SK-N-SH treated with all-trans-retinoic acid at 6 μM for 48 hours (cell line): ENCODE measurements at regions not wholly inside any gene's neighbourhood (a gene's known extent, or its start where the extent isn't known, plus 50 kb on each side); places are given as distances from the start of the nearest gene placed in this dataset.

Experiments used
- ATAC-seq: fragments of 200-7000 bp; cut with Tn5 transposase; 3 replicates; pipeline ENCODE4 v1.9.1; 2020; ENCODE audit warnings: mild to moderate bottlenecking, moderate library complexity
- ARNTL ChIP-seq: fragments of 450-650 bp; formaldehyde crosslinking; IDR thresholded peaks from 2 replicates; pipeline ENCODE4 v1.5.0; 2020; ENCODE audit warnings: low read depth, mild to moderate bottlenecking, moderate library complexity, borderline replicate concordance
- CSDC2 ChIP-seq: fragments of 250-450 bp; sonication (Bioruptor Pico); IDR thresholded peaks from 2 replicates; pipeline ENCODE4 v1.5.0; 2020; ENCODE audit warnings: mild to moderate bottlenecking, moderate library complexity
- ISL1 ChIP-seq: fragments of 250-450 bp; sonication (Bioruptor Pico); IDR thresholded peaks from 2 replicates; pipeline ENCODE4 v2.1.2; 2022; ENCODE audit warnings: mild to moderate bottlenecking, moderate library complexity
- OSR1 ChIP-seq: fragments of 250-450 bp; sonication (Bioruptor Pico); IDR thresholded peaks from 2 replicates; pipeline ENCODE4 v1.8.0; 2022; ENCODE audit warnings: moderate library complexity, mild to moderate bottlenecking, inconsistent platforms
- PPARA ChIP-seq: fragments of 250-450 bp; sonication (Bioruptor Pico); IDR thresholded peaks from 2 replicates; pipeline ENCODE4 v1.5.0; 2020; ENCODE audit warnings: mild to moderate bottlenecking, borderline replicate concordance
- SNAI2 ChIP-seq: fragments of 250-450 bp; sonication (Bioruptor Pico); IDR thresholded peaks from 2 replicates; pipeline ENCODE4 v1.5.0; 2020; ENCODE audit warnings: mild to moderate bottlenecking, moderate library complexity
- TOX ChIP-seq: fragments of 250-450 bp; sonication (Bioruptor Pico); IDR thresholded peaks from 2 replicates; pipeline ENCODE4 v1.8.0; 2021; ENCODE audit warnings: mild to moderate bottlenecking, moderate library complexity, borderline replicate concordance
- ZC3H10 ChIP-seq: fragments of 250-450 bp; sonication (Bioruptor Pico); IDR thresholded peaks from 2 replicates; pipeline ENCODE4 v1.5.1; 2021; ENCODE audit warnings: mild to moderate bottlenecking, moderate library complexity
- ZFP3 ChIP-seq: fragments of 250-450 bp; sonication (Bioruptor Pico); IDR thresholded peaks from 2 replicates; pipeline ENCODE4 v1.5.0; 2020; ENCODE audit warnings: mild to moderate bottlenecking, moderate library complexity
- ZFP30 ChIP-seq: fragments of 450-650 bp; formaldehyde crosslinking; IDR thresholded peaks from 2 replicates; pipeline ENCODE4 v1.5.0; 2022; ENCODE audit warnings: mild to moderate bottlenecking, moderate library complexity
- ZNF565 ChIP-seq: fragments of 450-650 bp; formaldehyde crosslinking; conservative IDR thresholded peaks from 2 replicates; pipeline ENCODE4 v1.5.0; 2020; ENCODE audit warnings: low read depth, mild to moderate bottlenecking, moderate library complexity
- ZNF70 ChIP-seq: fragments of 450-650 bp; formaldehyde crosslinking; IDR thresholded peaks from 2 replicates; pipeline ENCODE4 v1.5.0; 2020; ENCODE audit warnings: mild to moderate bottlenecking, moderate library complexity
- ZNF8 ChIP-seq: fragments of 450-650 bp; formaldehyde crosslinking; IDR thresholded peaks from 2 replicates; pipeline ENCODE4 v1.5.0; 2020; ENCODE audit warnings: mild to moderate bottlenecking, moderate library complexity
- TF ChIP-seq, protein P1 (sequence below): fragments of 250-450 bp; sonication (Bioruptor Pico); IDR thresholded peaks from 2 replicates; pipeline ENCODE4 v1.5.1; 2020; ENCODE audit warnings: low read depth, mild to moderate bottlenecking, moderate library complexity
- TF ChIP-seq, protein P2 (sequence below): fragments of 250-450 bp; sonication (Bioruptor Pico); IDR thresholded peaks from 2 replicates; pipeline ENCODE4 v1.5.0; 2020; ENCODE audit warnings: mild to moderate bottlenecking, moderate library complexity
- TF ChIP-seq, protein P3 (sequence below): fragments of 250-450 bp; sonication (Bioruptor Pico); IDR thresholded peaks from 2 replicates; pipeline ENCODE4 v1.8.0; 2021; ENCODE audit warnings: low read depth, mild to moderate bottlenecking, moderate library complexity, borderline replicate concordance
- TF ChIP-seq, protein P4 (sequence below): fragments of 250-450 bp; sonication (Bioruptor Pico); IDR thresholded peaks from 2 replicates; pipeline ENCODE4 v1.8.0; 2020; ENCODE audit warnings: mild to moderate bottlenecking, moderate library complexity, borderline replicate concordance

DNA sequence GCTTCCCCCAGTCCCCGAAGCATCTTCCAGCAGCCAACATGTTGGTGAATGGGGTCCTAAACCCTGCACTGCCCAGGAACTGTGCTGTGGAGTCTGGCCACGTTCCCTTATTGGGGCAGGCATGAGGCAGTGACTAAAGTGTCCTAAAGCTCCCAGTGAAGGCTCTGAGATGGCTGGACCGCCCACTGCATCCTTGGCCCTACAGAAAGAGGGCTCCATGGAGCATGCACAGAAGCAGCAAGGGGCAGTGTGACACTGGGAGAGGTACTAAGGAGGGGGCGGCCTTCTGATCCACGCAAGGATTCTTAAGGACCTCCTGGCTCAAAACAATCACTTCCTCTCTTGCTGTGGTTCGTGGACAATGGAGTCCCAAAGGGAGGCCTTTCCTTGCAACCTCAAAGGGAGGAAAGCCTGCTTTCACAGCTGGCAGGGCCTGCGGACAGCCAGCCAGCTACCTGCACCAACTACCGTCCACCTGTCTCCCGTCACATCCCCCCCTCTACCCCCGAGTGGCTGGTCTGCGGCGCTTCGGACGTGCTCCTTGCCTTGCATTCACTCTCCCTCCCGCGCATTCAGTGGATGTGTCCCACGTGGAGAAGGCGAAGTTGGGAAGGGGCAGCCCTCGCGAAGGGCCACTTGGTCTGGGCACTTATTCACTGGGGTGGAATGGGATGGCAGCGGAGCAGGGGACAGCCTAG lies 63.9 kb upstream of the STARD13 start:
- peak; percentile 14; the same call in 2 of the 3 replicates for ATAC-seq
- TF ChIP-seq ZNF8 (CRISPR knock-in tag) (no peak), OSR1 (CRISPR knock-in tag) (no peak), PPARA (CRISPR knock-in tag) (no peak), ZNF70 (CRISPR knock-in tag) (no peak), SNAI2 (CRISPR knock-in tag) (no peak), ARNTL (CRISPR knock-in tag) (no peak), CSDC2 (CRISPR knock-in tag) (no peak), ZC3H10 (CRISPR knock-in tag) (no peak), ZFP3 (CRISPR knock-in tag) (no peak), ZNF565 (CRISPR knock-in tag) (no peak)
- TF ChIP-seq, protein P1, sequence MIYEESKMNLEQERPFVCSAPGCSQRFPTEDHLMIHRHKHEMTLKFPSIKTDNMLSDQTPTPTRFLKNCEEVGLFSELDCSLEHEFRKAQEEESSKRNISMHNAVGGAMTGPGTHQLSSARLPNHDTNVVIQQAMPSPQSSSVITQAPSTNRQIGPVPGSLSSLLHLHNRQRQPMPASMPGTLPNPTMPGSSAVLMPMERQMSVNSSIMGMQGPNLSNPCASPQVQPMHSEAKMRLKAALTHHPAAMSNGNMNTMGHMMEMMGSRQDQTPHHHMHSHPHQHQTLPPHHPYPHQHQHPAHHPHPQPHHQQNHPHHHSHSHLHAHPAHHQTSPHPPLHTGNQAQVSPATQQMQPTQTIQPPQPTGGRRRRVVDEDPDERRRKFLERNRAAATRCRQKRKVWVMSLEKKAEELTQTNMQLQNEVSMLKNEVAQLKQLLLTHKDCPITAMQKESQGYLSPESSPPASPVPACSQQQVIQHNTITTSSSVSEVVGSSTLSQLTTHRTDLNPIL, result no peak
- TF ChIP-seq, protein P2, sequence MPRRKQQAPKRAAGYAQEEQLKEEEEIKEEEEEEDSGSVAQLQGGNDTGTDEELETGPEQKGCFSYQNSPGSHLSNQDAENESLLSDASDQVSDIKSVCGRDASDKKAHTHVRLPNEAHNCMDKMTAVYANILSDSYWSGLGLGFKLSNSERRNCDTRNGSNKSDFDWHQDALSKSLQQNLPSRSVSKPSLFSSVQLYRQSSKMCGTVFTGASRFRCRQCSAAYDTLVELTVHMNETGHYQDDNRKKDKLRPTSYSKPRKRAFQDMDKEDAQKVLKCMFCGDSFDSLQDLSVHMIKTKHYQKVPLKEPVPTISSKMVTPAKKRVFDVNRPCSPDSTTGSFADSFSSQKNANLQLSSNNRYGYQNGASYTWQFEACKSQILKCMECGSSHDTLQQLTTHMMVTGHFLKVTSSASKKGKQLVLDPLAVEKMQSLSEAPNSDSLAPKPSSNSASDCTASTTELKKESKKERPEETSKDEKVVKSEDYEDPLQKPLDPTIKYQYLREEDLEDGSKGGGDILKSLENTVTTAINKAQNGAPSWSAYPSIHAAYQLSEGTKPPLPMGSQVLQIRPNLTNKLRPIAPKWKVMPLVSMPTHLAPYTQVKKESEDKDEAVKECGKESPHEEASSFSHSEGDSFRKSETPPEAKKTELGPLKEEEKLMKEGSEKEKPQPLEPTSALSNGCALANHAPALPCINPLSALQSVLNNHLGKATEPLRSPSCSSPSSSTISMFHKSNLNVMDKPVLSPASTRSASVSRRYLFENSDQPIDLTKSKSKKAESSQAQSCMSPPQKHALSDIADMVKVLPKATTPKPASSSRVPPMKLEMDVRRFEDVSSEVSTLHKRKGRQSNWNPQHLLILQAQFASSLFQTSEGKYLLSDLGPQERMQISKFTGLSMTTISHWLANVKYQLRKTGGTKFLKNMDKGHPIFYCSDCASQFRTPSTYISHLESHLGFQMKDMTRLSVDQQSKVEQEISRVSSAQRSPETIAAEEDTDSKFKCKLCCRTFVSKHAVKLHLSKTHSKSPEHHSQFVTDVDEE (CRISPR knock-in tag), result no peak
- TF ChIP-seq, protein P3, sequence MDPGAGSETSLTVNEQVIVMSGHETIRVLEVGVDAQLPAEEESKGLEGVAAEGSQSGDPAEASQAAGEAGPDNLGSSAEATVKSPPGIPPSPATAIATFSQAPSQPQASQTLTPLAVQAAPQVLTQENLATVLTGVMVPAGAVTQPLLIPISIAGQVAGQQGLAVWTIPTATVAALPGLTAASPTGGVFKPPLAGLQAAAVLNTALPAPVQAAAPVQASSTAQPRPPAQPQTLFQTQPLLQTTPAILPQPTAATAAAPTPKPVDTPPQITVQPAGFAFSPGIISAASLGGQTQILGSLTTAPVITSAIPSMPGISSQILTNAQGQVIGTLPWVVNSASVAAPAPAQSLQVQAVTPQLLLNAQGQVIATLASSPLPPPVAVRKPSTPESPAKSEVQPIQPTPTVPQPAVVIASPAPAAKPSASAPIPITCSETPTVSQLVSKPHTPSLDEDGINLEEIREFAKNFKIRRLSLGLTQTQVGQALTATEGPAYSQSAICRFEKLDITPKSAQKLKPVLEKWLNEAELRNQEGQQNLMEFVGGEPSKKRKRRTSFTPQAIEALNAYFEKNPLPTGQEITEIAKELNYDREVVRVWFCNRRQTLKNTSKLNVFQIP (CRISPR knock-in tag), result no peak
- TF ChIP-seq, all 23 proteins: peak for 0

DNA sequence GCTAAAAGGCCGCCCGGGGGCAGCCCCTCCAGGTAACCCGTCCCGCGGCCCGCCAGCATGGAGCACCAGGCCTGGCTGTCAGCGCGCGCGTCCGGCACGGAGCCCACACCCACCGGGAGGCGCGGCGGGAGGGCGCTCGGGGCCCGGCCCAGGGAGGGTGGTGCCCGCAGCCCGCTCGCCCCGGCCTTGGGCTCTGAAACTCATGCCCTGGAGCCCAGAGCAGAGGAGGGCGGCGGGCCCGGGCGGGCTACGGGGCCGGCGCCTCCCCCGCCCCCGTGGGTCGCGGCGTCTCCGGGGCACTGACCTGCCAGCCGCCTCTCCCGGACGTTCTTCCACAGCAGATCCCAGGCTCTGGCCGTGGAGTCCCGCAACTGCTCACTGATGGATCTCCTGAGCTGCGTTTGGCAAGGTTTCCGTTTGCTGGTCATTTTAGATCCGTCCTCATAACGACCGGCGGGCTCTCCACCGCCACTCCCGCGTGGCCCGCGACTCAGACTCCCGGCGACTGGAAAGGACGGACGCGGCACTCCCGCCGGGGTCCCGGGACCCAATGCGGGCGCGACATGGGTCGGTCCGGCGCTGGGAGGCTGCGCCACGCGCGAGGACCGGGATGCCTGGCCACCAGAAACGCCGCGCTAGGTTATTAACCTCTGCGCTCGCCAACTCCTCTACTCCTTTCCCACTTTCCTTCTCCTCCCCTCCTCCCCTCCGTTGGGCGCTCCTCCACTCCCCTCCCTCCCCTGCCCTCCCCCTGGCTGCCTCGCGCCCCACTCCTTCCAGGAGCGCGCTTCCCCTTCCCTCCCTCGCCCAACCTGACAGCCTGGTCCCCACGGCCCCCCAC lies 64.7 kb upstream of the STARD13 start:
- peak; percentile 87 for ATAC-seq
- no peak for TF ChIP-seq ISL1 (CRISPR knock-in tag)
- TF ChIP-seq, protein P4, sequence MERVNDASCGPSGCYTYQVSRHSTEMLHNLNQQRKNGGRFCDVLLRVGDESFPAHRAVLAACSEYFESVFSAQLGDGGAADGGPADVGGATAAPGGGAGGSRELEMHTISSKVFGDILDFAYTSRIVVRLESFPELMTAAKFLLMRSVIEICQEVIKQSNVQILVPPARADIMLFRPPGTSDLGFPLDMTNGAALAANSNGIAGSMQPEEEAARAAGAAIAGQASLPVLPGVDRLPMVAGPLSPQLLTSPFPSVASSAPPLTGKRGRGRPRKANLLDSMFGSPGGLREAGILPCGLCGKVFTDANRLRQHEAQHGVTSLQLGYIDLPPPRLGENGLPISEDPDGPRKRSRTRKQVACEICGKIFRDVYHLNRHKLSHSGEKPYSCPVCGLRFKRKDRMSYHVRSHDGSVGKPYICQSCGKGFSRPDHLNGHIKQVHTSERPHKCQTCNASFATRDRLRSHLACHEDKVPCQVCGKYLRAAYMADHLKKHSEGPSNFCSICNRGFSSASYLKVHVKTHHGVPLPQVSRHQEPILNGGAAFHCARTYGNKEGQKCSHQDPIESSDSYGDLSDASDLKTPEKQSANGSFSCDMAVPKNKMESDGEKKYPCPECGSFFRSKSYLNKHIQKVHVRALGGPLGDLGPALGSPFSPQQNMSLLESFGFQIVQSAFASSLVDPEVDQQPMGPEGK (CRISPR knock-in tag), result no peak
- TF ChIP-seq PPARA (CRISPR knock-in tag), result no peak
- TF ChIP-seq, protein P3 (CRISPR knock-in tag), result no peak
- TF ChIP-seq TOX (CRISPR knock-in tag), result no peak
- TF ChIP-seq, protein P1, result no peak
- TF ChIP-seq SNAI2 (CRISPR knock-in tag), result no peak
- TF ChIP-seq OSR1 (CRISPR knock-in tag), result no peak
- no peak for TF ChIP-seq ZNF70 (CRISPR knock-in tag)
- no peak for TF ChIP-seq ZFP30 (CRISPR knock-in tag)
- no peak for TF ChIP-seq CSDC2 (CRISPR knock-in tag)
- TF ChIP-seq ZNF8 (CRISPR knock-in tag), result no peak
- no peak for TF ChIP-seq ZNF565 (CRISPR knock-in tag)
